ENCODE measurements at regions not wholly inside any gene's neighbourhood (a gene's known extent, or its start where the extent isn't known, plus 50 kb on each side); places are given as distances from the start of the nearest gene placed in this dataset.

- DNase-seq (ENCODE audit: low read depth), result no peak
These were observed 434.0 kb upstream of the C9orf72 start for GRCh38 chr9:28007097-28007817.

- no peak for DNase-seq (ENCODE audit: low read depth)
These were observed 440.9 kb upstream of the C9orf72 start for GRCh38 chr9:28014212-28014611.

- DNase-seq (ENCODE audit: low read depth), result no peak
These were observed 451.4 kb upstream of the C9orf72 start for GRCh38 chr9:28024676-28025075.

DNA sequence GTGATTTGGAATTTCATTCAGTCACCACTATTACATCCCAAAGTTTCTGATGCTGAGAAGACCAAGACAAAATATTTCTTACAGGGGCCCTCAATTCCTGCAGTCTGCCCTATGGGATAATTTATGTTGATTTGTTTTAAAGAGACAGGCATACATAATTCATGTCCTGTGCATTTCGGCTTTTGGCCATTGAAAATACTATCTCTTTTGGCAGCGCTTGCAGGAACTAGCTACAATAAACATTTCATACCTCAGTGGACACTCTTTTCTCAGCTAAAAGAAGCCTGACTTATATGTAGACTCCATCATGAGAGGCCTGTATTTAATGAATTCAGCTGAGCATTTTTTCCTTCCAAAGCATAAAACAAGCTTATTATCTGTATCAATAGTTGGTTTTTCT is 451.9 kb upstream of the C9orf72 start:
- DNase-seq (ENCODE audit: low read depth), result no peak

DNA sequence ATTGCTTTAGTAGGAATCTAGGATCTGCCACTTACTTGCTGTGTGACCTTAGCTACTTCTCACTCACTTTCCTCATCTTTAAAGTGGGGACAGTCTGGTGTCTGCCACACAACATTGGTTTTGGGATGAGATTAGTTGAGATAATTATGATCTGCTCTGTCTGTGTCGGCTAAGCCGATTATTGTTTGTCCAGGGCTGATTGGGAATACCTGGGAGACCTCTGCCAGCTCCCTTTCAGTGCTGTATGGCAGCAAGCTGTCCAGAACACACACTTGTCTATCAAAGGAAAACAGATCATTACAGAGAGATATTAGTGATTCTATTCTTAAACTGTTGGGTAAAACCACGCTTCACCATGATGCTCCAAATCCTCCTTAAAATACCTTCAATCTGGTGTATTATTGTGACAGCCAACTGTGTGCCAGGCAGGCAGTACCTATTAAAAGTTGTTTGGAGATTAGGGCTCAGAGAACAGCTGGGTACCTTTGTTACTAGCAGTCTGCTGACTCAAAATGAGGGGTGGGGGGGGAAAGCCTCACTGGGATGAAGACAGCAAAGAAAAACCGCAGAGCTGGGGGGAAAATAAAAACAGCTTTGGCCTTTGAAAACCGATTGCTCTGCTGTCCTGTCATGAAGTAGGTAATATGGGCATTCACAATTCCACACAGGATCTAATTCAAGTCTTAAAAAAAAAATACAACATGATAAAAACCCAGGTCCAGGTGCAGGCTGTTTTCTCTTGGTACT is 458.4 kb upstream of the C9orf72 start:
- no peak for DNase-seq (ENCODE audit: low read depth)

DNA sequence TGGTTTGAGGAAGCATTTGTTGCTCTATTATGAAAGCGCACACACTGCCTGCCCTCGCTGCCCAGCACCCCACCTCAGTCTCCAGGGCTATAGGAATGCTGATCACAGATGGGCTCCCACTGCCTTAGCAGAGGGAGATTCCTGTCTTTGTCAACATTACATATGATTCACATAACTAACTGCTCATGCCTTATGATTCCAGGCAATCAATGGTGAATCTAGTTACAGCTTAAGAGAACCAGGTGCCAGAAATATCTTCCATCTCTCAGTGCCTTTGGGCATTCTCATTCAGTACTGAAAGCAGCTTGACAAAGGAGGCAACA is 458.9 kb upstream of the C9orf72 start:
- no peak for DNase-seq (ENCODE audit: low read depth)

DNA sequence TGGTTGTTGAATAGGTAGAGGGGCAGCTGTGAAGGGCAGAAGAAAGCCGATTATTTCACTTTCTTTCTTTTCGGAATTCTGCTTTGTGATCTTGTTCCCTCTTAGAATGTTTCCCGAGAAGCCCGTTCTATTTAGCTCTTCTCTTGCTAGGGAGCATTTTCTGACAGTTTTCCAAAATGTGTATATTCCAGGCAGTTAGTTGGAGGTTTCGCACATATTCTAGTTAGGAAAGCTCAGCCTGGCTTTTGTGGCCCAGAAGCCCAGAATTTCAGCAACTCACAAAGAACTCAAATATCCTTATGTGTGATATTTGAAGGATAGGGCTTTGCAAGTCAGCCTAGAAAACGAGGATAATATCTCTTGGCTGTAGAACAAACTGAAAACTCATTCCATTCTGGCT is 461.0 kb upstream of the C9orf72 start:
- no peak for DNase-seq (ENCODE audit: low read depth)

GRCh38 chr9:28037968-28038367 is 464.7 kb upstream of the C9orf72 start:
- DNase-seq (ENCODE audit: low read depth), result no peak

DNA sequence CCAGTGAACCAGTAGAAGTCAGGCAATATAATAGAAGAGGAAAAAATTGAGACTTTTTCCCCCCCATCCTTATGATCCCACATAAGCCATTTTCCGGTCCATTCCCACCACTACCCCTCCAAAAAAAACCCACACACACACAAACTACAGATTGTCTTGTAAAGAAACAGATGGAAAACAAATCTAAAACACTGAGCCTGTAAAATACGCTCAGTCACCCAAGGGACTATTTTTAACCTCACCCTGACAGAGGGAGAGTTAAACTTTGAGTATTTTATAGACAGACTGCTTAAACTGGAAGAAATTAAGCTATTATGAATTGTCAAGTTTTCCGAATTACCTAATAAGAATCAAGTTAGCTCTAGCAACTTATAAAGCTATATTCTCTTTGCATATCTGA is 471.8 kb upstream of the C9orf72 start:
- DNase-seq (ENCODE audit: low read depth), result no peak

GRCh38 chr9:28050046-28050445 is 476.8 kb upstream of the C9orf72 start:
- DNase-seq (ENCODE audit: low read depth), result no peak

GRCh38 chr9:28050941-28051340 is 477.7 kb upstream of the C9orf72 start:
- no peak for DNase-seq (ENCODE audit: low read depth)

GRCh38 chr9:28051559-28052503 is 478.6 kb upstream of the C9orf72 start:
- DNase-seq (ENCODE audit: low read depth), result no peak

DNA sequence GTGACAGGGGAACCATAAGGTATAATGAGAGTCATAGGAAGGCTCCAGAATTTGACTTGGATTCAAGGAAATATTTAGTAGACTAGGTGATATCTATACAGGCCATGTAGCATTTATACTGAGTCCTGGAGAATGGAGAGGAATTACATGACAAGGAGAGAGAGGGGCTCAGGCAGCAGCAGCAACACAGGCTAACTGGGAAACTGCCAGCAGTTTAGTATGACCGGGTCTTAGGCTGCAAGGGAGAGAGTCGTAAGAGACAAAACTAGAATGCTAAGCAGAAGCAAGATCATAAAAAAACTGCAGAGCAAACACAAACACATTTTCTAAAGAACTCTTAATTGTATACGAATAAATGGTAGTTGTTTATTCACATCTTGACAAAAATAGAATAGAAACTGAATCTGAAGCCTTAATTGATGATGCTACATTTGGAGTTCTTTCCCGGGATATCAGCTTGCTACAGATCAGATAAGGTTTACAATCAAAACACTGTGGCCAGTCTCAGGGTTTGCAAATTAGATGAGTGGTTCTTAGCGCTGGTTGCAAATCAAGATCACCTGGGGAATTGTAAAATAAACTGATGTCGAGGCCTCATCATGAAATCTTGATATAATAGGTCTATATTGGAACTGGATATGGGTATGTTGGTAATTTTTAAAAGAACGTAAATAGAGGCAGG is 480.0 kb upstream of the C9orf72 start:
- DNase-seq (ENCODE audit: low read depth), result no peak

DNA sequence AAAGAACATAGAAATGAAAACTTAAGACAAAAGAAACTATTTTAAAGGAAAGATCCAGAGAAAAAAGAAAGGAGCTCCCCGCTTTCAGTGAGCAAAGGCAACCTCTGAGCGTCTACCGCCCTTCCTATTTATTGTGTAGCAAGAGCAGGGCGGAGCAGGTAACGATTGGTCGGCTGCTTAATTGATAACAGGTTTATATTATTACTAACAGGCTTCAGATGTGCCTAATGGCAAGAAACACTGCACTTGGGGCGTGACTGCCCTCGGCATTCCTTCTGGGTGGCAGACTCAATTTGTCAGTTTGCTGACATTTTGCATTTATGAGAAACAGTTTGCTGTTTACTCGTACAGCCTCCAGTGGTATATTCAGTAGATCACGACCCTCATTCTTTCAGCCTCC is 482.7 kb upstream of the C9orf72 start:
- DNase-seq (ENCODE audit: low read depth), result no peak

DNA sequence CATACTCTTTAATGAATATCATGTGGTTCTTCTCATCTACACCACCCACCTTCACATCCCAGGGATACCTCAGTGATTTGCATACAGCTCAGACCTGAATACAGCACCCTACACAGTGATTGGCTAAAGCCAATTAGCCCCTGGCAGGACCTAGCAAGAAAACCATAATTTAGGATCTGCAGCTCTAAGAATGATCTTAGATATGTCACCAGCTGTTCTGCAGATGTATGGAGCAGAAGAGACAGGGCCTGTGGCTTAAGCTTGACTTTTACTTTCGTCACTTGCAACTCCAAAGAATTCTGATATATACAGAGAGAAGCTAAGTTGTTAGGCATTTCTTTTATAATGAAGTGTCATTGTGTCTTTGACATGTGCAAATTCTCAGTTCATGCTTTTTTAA is 483.2 kb upstream of the C9orf72 start:
- no peak for DNase-seq (ENCODE audit: low read depth)

- DNase-seq (ENCODE audit: low read depth), result no peak
These were observed 485.9 kb upstream of the C9orf72 start for GRCh38 chr9:28059192-28059591.

- no peak for DNase-seq (ENCODE audit: low read depth)
These were observed 491.0 kb upstream of the C9orf72 start for GRCh38 chr9:28064241-28064815.

- DNase-seq (ENCODE audit: low read depth), result no peak
These were observed 500.0 kb upstream of the C9orf72 start for GRCh38 chr9:28073270-28073669.

GRCh38 chr9:28079677-28080076 is 506.4 kb upstream of the C9orf72 start:
- no peak for DNase-seq (ENCODE audit: low read depth)

DNA sequence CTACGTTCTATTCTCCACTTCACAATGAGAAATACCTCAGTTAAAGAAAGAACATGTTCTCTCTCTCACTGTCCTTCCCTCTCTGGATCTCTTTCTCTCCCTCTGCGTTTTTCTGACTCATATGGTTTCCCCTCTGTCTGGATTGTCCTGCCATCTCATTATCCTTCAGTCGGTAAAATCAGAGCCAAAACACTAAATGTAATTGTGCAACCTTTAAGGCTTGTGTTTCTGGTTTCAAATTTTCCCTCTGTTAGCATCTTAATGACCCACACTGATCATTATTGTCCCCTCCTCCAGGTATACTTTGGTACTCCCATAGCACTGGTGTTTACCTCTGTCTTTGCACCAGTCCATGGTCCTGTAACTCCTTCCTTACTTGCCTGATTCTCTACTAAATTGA is 509.4 kb upstream of the C9orf72 start:
- DNase-seq (ENCODE audit: low read depth), result no peak

GRCh38 chr9:28086881-28087280 is 513.6 kb upstream of the C9orf72 start:
- no peak for DNase-seq (ENCODE audit: low read depth)

Data from RPMI7951 (cell line).